MCF 10A (cell line): ENCODE measurements at regions not wholly inside any gene's neighbourhood (a gene's known extent, or its start where the extent isn't known, plus 50 kb on each side); places are given as distances from the start of the nearest gene placed in this dataset.
"Not testable (repeated sequence)": the region's sequence is repeated elsewhere in the genome, so short reads cannot be mapped to it uniquely, and the experiment has no call there.

ENCODE experiments used
- BruUV-seq: library from RNA; stranded (reverse); fragments of 400-500 nt; replicated peaks from 2 replicates; lab custom pipeline; 2021; lab: Mats Ljungman, UMichigan
- CTCF ChIA-PET: fragments of 300-600 bp; sonication (Branson Sonifier 250); formaldehyde crosslinking; extraction: SDS; loops from one replicate; lab custom pipeline; 2021; ENCODE audit warnings: antibody characterized with exemption, inconsistent platforms; lab: Yijun Ruan, JAX
- POLR2A ChIA-PET: fragments of 300-600, 350-650 bp; sonication (Branson Sonifier 250); formaldehyde crosslinking; extraction: SDS; loops from one replicate; lab custom pipeline; 2020; ENCODE audit warnings: antibody characterized with exemption, inconsistent platforms; lab: Yijun Ruan, JAX
- DNase-seq: peaks from one replicate; pipeline ENCODE4 v3.0.0-alpha.2; 2018; ENCODE audit not compliant: unreplicated experiment
- H3K27ac Mint-ChIP-seq: one replicate; pipeline ENCODE4 v1.8.0; 2022; ENCODE audit warnings: mild to moderate bottlenecking, low read depth, mixed read lengths; ENCODE audit not compliant: unreplicated experiment
- H3K27me3 Mint-ChIP-seq: one replicate; pipeline ENCODE4 v1.8.0; 2022; ENCODE audit warnings: mixed read lengths; ENCODE audit not compliant: insufficient read depth, unreplicated experiment
- H3K36me3 Mint-ChIP-seq: one replicate; pipeline ENCODE4 v1.8.0; 2022; ENCODE audit warnings: mild to moderate bottlenecking, moderate library complexity, mixed read lengths; ENCODE audit not compliant: insufficient read depth, unreplicated experiment
- H3K4me1 Mint-ChIP-seq: one replicate; pipeline ENCODE4 v1.8.0; 2022; ENCODE audit warnings: mixed read lengths; ENCODE audit not compliant: insufficient read depth, unreplicated experiment
- H3K4me3 Mint-ChIP-seq: one replicate; pipeline ENCODE4 v1.8.0; 2022; ENCODE audit warnings: mild to moderate bottlenecking, moderate library complexity, mixed read lengths; ENCODE audit not compliant: unreplicated experiment
- H3K9me3 Mint-ChIP-seq: one replicate; pipeline ENCODE4 v1.8.0; 2022; ENCODE audit warnings: mixed read lengths; ENCODE audit not compliant: unreplicated experiment
- CTCF ChIP-seq: fragments of 200-600 bp; IDR thresholded peaks from one replicate; pipeline ENCODE4 v1.8.0; 2022; ENCODE audit warnings: antibody characterized with exemption, mild to moderate bottlenecking; ENCODE audit not compliant: unreplicated experiment
- intact Hi-C: fragments of 100-400 bp; cut with micrococcal nuclease; formaldehyde crosslinking; loops from 2 replicates; pipeline ENCODE4 v1.14.1; 2022

GRCh38 chr5:23428705-23429104 lies 78.7 kb upstream of the PRDM9 start:
- CTCF ChIA-PET = no interaction called here
- no peak overlapping the region for H3K27ac Mint-ChIP-seq
- H3K9me3 Mint-ChIP-seq = no peaks in the 10 kb centered on the region
- POLR2A ChIA-PET = interaction anchor here (0.6 to 2.2 kb wide), 4 partner anchors 8 to 126 kb away, joined by 3 to 7 read pairs (median 3); no protein-coding TSS in a partner anchor
- BruUV-seq = no TSS peak
- no peak for TF ChIP-seq CTCF
- intact Hi-C loops = no loop called here
- no peaks in the 10 kb centered on the region for H3K36me3 Mint-ChIP-seq
- no peak overlapping the region for H3K4me3 Mint-ChIP-seq
- H3K4me1 Mint-ChIP-seq = no peaks in the 10 kb centered on the region
- DNase-seq = no peak
- H3K27me3 Mint-ChIP-seq = no peaks in the 10 kb centered on the region

GRCh38 chr5:23420214-23420613 lies 87.2 kb upstream of the PRDM9 start:
- DNase-seq, H3K9me3 Mint-ChIP-seq, H3K4me3 Mint-ChIP-seq, H3K4me1 Mint-ChIP-seq, H3K36me3 Mint-ChIP-seq, H3K27me3 Mint-ChIP-seq, BruUV-seq, intact Hi-C loops: not testable (repeated sequence)
- H3K27ac Mint-ChIP-seq = peak overlapping the region; percentile 36
- ChIA-PET CTCF (interaction anchor here (0.6 to 0.7 kb wide), 2 partner anchors 10 to 1382 kb away, joined by 3 to 6 read pairs; no protein-coding TSS in a partner anchor), POLR2A (interaction anchor here (0.6 to 1.5 kb wide), 2 partner anchors 87 to 1170 kb away, joined by 3 read pairs; no protein-coding TSS in a partner anchor)

GRCh38 chr5:23419115-23419514 lies 88.3 kb upstream of the PRDM9 start:
- BruUV-seq = no TSS peak
- Mint-ChIP-seq H3K9me3 (no peaks in the 10 kb centered on the region), H3K4me3 (peak overlapping the region; percentile 55), H3K27me3 (no peaks in the 10 kb centered on the region), H3K36me3 (no peaks in the 10 kb centered on the region), H3K27ac (peak overlapping the region; percentile 36), H3K4me1 (peaks cover 6% of the 10 kb centered on the region)
- no peak for TF ChIP-seq CTCF
- intact Hi-C loops = no loop called here
- ChIA-PET CTCF (no interaction called here), POLR2A (interaction anchor here (0.6 to 1.5 kb wide), 5 partner anchors 8 to 88 kb away, joined by 3 to 6 read pairs (median 3); no protein-coding TSS in a partner anchor)
- peak; percentile 79 for DNase-seq

- intact Hi-C loops = no loop called here
- peaks cover 5% of the 10 kb centered on the region for H3K36me3 Mint-ChIP-seq
- H3K27me3 Mint-ChIP-seq = no peaks in the 10 kb centered on the region
- no peak for DNase-seq
- ChIA-PET CTCF (interaction anchor here (0.8 kb wide), 1 partner anchor 18 kb away, joined by 3 read pairs; no protein-coding TSS in a partner anchor), POLR2A (no interaction called here)
- no peaks in the 10 kb centered on the region for H3K9me3 Mint-ChIP-seq
- H3K4me1 Mint-ChIP-seq = peaks cover 13% of the 10 kb centered on the region
- H3K27ac Mint-ChIP-seq = peak overlapping the region; percentile 62
- no peak overlapping the region for H3K4me3 Mint-ChIP-seq
- no TSS peak for BruUV-seq
- no peak for TF ChIP-seq CTCF
These were observed 94.9 kb upstream of the PRDM9 start for GRCh38 chr5:23412515-23412914.
